ENCODE measurements at regions not wholly inside any gene's neighbourhood (a gene's known extent, or its start where the extent isn't known, plus 50 kb on each side); places are given as distances from the start of the nearest gene placed in this dataset.

DNA sequence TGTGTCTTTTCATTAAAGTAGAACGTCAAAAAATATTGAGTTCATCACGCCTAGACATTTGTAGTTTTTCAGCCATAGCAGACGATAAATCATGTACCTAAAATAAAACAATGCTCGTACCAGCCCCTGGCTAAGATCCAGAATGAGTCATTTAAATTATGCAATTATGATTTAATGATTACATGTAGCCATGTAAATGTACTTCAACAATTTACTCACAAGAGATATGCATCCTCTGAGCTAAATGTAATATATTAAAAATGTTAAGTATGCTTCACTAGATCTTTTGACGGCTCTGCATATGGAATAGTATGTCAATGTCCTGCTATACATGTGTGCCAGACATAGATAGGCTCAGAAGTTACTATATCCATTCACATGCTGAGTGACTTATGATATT lies 1077.8 kb downstream of the ARAP2 start:
- no peaks in the 10 kb centered on the region for H3K27me3 ChIP-seq (ENCODE audit: control insufficient read depth, insufficient read depth, low read length)
- H3K4me1 ChIP-seq (ENCODE audit: control insufficient read depth, insufficient read depth, low read length) = no peaks in the 10 kb centered on the region
- H3K9me3 ChIP-seq (ENCODE audit: control insufficient read depth, insufficient read depth, low read length) = no peaks in the 10 kb centered on the region
- H3K36me3 ChIP-seq (ENCODE audit: control insufficient read depth, insufficient read depth, low read length) = no peaks in the 10 kb centered on the region
- no peak overlapping the region for H3K9ac ChIP-seq (ENCODE audit: low read depth, low read length)
- no peak overlapping the region for H3K4me3 ChIP-seq (ENCODE audit: low read depth, low read length)

DNA sequence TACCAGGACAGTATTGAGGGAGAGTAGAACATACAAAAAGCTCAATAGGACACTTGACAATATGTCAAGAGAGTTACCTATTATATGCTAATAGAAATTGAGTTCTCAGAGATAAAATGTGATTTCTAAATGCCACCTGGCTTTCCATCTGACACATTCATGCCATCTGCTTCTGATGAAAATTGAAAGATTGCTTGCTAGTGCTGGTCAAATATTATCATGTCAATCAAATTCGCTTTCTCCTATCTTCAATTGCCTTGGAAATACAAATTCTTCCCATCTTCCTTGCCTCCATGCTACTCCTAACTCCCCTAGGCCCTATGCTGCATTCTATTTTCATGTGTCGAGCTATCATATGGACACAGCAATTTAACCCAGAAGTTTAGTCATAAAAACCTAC lies 1076.9 kb downstream of the ARAP2 start:
- Histone ChIP-seq H3K36me3 (ENCODE audit: control insufficient read depth, insufficient read depth, low read length) (no peaks in the 10 kb centered on the region), H3K9me3 (ENCODE audit: control insufficient read depth, insufficient read depth, low read length) (no peaks in the 10 kb centered on the region), H3K4me1 (ENCODE audit: control insufficient read depth, insufficient read depth, low read length) (no peaks in the 10 kb centered on the region), H3K4me3 (ENCODE audit: low read depth, low read length) (no peak overlapping the region), H3K27me3 (ENCODE audit: control insufficient read depth, insufficient read depth, low read length) (no peaks in the 10 kb centered on the region), H3K9ac (ENCODE audit: low read depth, low read length) (no peak overlapping the region)

GRCh38 chr4:35175487-35175886 lies 1068.8 kb downstream of the ARAP2 start:
- no peak overlapping the region for H3K4me3 ChIP-seq (ENCODE audit: low read depth, low read length)
- no peak overlapping the region for H3K9ac ChIP-seq (ENCODE audit: low read depth, low read length)
- H3K9me3 ChIP-seq (ENCODE audit: control insufficient read depth, insufficient read depth, low read length) = no peaks in the 10 kb centered on the region
- H3K36me3 ChIP-seq (ENCODE audit: control insufficient read depth, insufficient read depth, low read length) = no peaks in the 10 kb centered on the region
- no peaks in the 10 kb centered on the region for H3K27me3 ChIP-seq (ENCODE audit: control insufficient read depth, insufficient read depth, low read length)
- H3K4me1 ChIP-seq (ENCODE audit: control insufficient read depth, insufficient read depth, low read length) = no peaks in the 10 kb centered on the region

DNA sequence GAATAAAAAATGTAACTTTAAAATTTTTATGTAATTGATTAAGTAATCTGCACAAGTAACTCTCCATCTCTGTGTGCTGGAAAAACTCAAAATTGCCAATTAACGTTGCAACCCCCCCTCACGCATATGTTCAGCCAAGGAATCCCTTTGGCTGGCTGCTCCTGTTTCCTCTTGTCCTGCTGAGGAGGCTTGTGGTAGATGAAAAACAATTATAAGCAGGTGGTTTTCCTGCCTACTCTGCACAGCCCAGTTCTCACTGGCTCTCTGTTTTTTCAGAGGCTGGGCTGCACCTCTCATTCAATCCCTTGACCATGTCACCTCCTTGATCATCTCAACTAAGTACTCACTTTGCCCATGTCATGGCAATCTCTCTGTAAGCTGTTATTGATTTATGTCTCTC lies 1068.4 kb downstream of the ARAP2 start:
- Histone ChIP-seq H3K4me3 (ENCODE audit: low read depth, low read length) (no peak overlapping the region), H3K9me3 (ENCODE audit: control insufficient read depth, insufficient read depth, low read length) (no peaks in the 10 kb centered on the region), H3K27me3 (ENCODE audit: control insufficient read depth, insufficient read depth, low read length) (no peaks in the 10 kb centered on the region), H3K9ac (ENCODE audit: low read depth, low read length) (no peak overlapping the region), H3K4me1 (ENCODE audit: control insufficient read depth, insufficient read depth, low read length) (no peaks in the 10 kb centered on the region), H3K36me3 (ENCODE audit: control insufficient read depth, insufficient read depth, low read length) (no peaks in the 10 kb centered on the region)

DNA sequence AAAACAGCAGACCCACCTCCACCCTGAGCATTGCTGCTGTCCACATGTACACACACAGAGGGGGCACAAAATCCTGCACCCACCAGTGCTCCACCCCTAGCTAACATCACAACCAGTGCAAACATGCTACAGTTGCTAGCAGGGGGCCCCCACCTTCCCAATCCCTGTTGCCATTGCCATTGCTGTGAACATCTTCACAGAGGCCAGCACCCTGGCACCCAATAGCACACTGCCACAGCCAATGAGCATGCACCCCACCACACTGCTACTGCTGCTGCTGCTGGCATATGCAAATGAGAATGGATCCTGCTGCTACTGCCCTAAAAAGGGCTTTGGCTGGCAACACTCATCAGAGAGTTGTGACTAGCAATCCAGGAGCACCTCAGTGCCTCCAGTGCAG lies 1061.9 kb downstream of the ARAP2 start:
- Histone ChIP-seq H3K27me3 (ENCODE audit: control insufficient read depth, insufficient read depth, low read length) (no peaks in the 10 kb centered on the region), H3K4me3 (ENCODE audit: low read depth, low read length) (no peak overlapping the region), H3K9me3 (ENCODE audit: control insufficient read depth, insufficient read depth, low read length) (no peaks in the 10 kb centered on the region), H3K36me3 (ENCODE audit: control insufficient read depth, insufficient read depth, low read length) (no peaks in the 10 kb centered on the region), H3K9ac (ENCODE audit: low read depth, low read length) (no peak overlapping the region), H3K4me1 (ENCODE audit: control insufficient read depth, insufficient read depth, low read length) (no peaks in the 10 kb centered on the region)

GRCh38 chr4:35189988-35190613 lies 1054.2 kb downstream of the ARAP2 start:
- no peaks in the 10 kb centered on the region for H3K36me3 ChIP-seq (ENCODE audit: control insufficient read depth, insufficient read depth, low read length)
- H3K4me3 ChIP-seq (ENCODE audit: low read depth, low read length) = no peak overlapping the region
- no peaks in the 10 kb centered on the region for H3K27me3 ChIP-seq (ENCODE audit: control insufficient read depth, insufficient read depth, low read length)
- no peak overlapping the region for H3K9ac ChIP-seq (ENCODE audit: low read depth, low read length)
- no peaks in the 10 kb centered on the region for H3K9me3 ChIP-seq (ENCODE audit: control insufficient read depth, insufficient read depth, low read length)
- no peaks in the 10 kb centered on the region for H3K4me1 ChIP-seq (ENCODE audit: control insufficient read depth, insufficient read depth, low read length)

- H3K36me3 ChIP-seq (ENCODE audit: control insufficient read depth, insufficient read depth, low read length) = no peaks in the 10 kb centered on the region
- H3K4me1 ChIP-seq (ENCODE audit: control insufficient read depth, insufficient read depth, low read length) = no peaks in the 10 kb centered on the region
- H3K9me3 ChIP-seq (ENCODE audit: control insufficient read depth, insufficient read depth, low read length) = no peaks in the 10 kb centered on the region
- no peak overlapping the region for H3K4me3 ChIP-seq (ENCODE audit: low read depth, low read length)
- H3K27me3 ChIP-seq (ENCODE audit: control insufficient read depth, insufficient read depth, low read length) = no peaks in the 10 kb centered on the region
- no peak overlapping the region for H3K9ac ChIP-seq (ENCODE audit: low read depth, low read length)
These were observed 1042.9 kb downstream of the ARAP2 start for GRCh38 chr4:35201403-35201802.

DNA sequence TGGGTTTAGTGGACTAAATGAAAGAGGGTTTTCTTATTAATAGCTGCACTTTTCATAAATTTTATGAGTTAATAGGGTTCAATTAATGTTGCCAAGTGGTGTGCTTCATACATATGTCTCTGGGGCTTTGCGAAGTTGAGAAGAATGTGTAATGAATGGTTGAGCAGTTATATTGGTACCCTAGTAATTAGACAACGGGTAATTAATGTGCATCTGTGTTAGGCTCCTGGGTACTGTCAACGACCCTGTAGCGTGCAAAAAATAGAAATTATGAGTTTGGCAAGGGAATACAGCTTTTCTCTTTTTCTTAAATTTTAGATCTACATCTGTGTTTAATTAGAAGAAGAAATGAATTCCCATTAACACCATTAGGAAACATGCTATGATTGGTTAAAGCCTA lies 1027.7 kb downstream of the ARAP2 start:
- Histone ChIP-seq H3K27me3 (ENCODE audit: control insufficient read depth, insufficient read depth, low read length) (no peaks in the 10 kb centered on the region), H3K9ac (ENCODE audit: low read depth, low read length) (no peak overlapping the region), H3K4me1 (ENCODE audit: control insufficient read depth, insufficient read depth, low read length) (peaks cover 3% of the 10 kb centered on the region), H3K4me3 (ENCODE audit: low read depth, low read length) (no peak overlapping the region), H3K9me3 (ENCODE audit: control insufficient read depth, insufficient read depth, low read length) (no peaks in the 10 kb centered on the region), H3K36me3 (ENCODE audit: control insufficient read depth, insufficient read depth, low read length) (no peaks in the 10 kb centered on the region)

DNA sequence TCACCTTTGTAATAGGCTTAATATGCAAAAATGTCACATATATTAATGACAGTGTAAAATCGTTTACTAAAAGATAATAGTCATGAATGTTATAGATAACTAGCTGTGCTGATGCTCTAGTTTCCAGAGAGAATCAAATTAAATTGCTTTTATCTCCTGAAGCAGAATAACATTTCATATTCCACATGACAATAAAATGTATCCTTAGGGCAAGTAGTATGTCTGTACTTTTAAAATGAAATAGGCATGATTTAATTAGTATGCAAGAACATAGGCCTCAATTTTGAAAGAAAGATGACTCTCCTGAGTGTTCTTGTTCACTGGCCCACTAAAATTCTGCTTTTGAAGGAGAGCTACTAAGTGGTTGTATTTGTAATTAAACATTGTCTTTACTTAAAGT lies 1027.0 kb downstream of the ARAP2 start:
- H3K36me3 ChIP-seq (ENCODE audit: control insufficient read depth, insufficient read depth, low read length) = no peaks in the 10 kb centered on the region
- peaks cover 3% of the 10 kb centered on the region for H3K4me1 ChIP-seq (ENCODE audit: control insufficient read depth, insufficient read depth, low read length)
- no peaks in the 10 kb centered on the region for H3K27me3 ChIP-seq (ENCODE audit: control insufficient read depth, insufficient read depth, low read length)
- H3K9me3 ChIP-seq (ENCODE audit: control insufficient read depth, insufficient read depth, low read length) = no peaks in the 10 kb centered on the region
- H3K9ac ChIP-seq (ENCODE audit: low read depth, low read length) = no peak overlapping the region
- no peak overlapping the region for H3K4me3 ChIP-seq (ENCODE audit: low read depth, low read length)

- Histone ChIP-seq H3K9me3 (ENCODE audit: control insufficient read depth, insufficient read depth, low read length) (no peaks in the 10 kb centered on the region), H3K27me3 (ENCODE audit: control insufficient read depth, insufficient read depth, low read length) (no peaks in the 10 kb centered on the region), H3K4me1 (ENCODE audit: control insufficient read depth, insufficient read depth, low read length) (no peaks in the 10 kb centered on the region), H3K4me3 (ENCODE audit: low read depth, low read length) (no peak overlapping the region), H3K9ac (ENCODE audit: low read depth, low read length) (no peak overlapping the region), H3K36me3 (ENCODE audit: control insufficient read depth, insufficient read depth, low read length) (no peaks in the 10 kb centered on the region)
These were observed 1016.0 kb downstream of the ARAP2 start for GRCh38 chr4:35228313-35228712.

DNA sequence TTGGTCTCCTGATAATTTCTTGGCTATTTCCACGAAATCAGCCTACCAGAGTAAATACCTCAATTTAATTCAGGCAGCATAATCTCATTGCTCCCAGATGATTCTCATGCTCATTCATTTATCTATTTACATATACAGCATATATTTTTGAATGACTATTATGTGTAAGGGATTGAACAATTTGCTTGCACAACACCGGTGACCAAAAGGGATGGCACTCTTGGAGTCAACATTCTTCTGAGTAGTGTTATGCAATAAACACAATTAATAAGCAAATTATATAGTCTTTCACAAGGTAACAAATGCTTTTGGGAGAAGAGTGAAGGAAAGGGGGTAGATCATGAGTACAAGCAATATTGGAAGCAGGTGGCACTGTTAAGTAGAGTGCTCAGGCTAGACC lies 1015.3 kb downstream of the ARAP2 start:
- no peaks in the 10 kb centered on the region for H3K9me3 ChIP-seq (ENCODE audit: control insufficient read depth, insufficient read depth, low read length)
- H3K36me3 ChIP-seq (ENCODE audit: control insufficient read depth, insufficient read depth, low read length) = no peaks in the 10 kb centered on the region
- H3K4me1 ChIP-seq (ENCODE audit: control insufficient read depth, insufficient read depth, low read length) = no peaks in the 10 kb centered on the region
- H3K27me3 ChIP-seq (ENCODE audit: control insufficient read depth, insufficient read depth, low read length) = no peaks in the 10 kb centered on the region
- no peak overlapping the region for H3K4me3 ChIP-seq (ENCODE audit: low read depth, low read length)
- H3K9ac ChIP-seq (ENCODE audit: low read depth, low read length) = no peak overlapping the region

DNA sequence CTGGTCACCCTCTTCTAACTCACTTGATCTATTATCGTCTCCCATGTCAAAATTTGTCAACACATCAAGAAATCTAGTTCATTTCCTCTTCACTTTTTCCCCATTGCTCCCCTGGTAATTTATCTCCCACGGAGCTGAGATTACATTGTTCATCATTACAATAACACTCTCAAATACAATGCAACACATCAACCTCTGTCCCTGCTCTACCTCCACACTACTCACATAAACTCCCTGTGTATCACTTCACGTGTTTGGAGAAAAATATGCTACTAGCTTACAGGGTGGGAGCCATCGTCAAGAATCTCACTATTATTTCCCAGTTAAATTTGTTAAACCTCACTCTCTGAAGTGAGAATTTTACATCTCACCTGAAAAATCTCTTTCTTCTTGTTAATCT lies 1006.4 kb downstream of the ARAP2 start:
- Histone ChIP-seq H3K9ac (ENCODE audit: low read depth, low read length) (no peak overlapping the region), H3K36me3 (ENCODE audit: control insufficient read depth, insufficient read depth, low read length) (no peaks in the 10 kb centered on the region), H3K4me3 (ENCODE audit: low read depth, low read length) (no peak overlapping the region), H3K4me1 (ENCODE audit: control insufficient read depth, insufficient read depth, low read length) (no peaks in the 10 kb centered on the region), H3K27me3 (ENCODE audit: control insufficient read depth, insufficient read depth, low read length) (no peaks in the 10 kb centered on the region), H3K9me3 (ENCODE audit: control insufficient read depth, insufficient read depth, low read length) (no peaks in the 10 kb centered on the region)
